ENCODE measurements at regions not wholly inside any gene's neighbourhood (a gene's known extent, or its start where the extent isn't known, plus 50 kb on each side); places are given as distances from the start of the nearest gene placed in this dataset.

GRCh38 chr1:80579055-80579454 is 1221.7 kb upstream of the ADGRL2 start:
- intact Hi-C loops (cut with micrococcal nuclease; ENCODE audit: unreplicated experiment): no loop called here
- Histone ChIP-seq H3K4me1 (ENCODE audit: insufficient read depth, low read length, poor library complexity, severe bottlenecking) (no peaks in the 10 kb centered on the region), H3K4me3 (ENCODE audit: low read depth, low read length, poor library complexity, severe bottlenecking) (no peak overlapping the region), H3K36me3 (ENCODE audit: insufficient read depth, low read length, poor library complexity, severe bottlenecking) (no peaks in the 10 kb centered on the region), H3K27ac (ENCODE audit: low read depth, low read length, poor library complexity, severe bottlenecking) (no peak overlapping the region), H3K9me3 (ENCODE audit: low read depth, low read length, poor library complexity, severe bottlenecking) (peaks cover 5% of the 10 kb centered on the region), H3K27me3 (replicated peaks; ENCODE audit: insufficient read depth, low read depth, low read length, poor library complexity) (no peaks in the 10 kb centered on the region)
- no TSS peak for BruUV-seq (replicated peaks)
- ChIA-PET CTCF (no interaction called here), POLR2A (ENCODE audit: low non-redundant PET) (no interaction called here)
- no peak for TF ChIP-seq EZH2 (IDR thresholded peaks at IDR 0.05; ENCODE audit: borderline replicate concordance, low read depth, low read length, poor library complexity, severe bottlenecking)
- TF ChIP-seq CTCF (conservative IDR thresholded peaks at IDR 0.05; ENCODE audit: low read depth, low read length): no peak
- no peak for DNase-seq (ENCODE audit: low spot score)

DNA sequence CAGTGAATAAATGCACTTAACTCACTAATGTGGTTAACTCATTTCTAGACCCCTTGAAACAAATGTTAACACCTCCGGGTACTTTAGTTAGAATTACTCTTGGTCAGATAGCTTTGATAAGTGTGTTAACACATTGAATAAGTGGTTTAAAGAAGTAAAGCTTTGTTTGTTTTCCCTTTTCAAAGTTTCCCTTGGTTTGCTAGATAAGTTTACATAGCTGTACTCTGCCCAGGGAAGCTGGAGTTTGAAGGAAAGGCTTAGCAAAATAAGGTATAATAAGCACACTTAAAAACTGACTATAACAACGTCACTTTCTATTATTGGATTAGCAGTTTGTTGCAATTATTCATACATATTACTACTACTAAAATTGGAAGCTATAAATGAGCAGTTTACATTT is 1233.9 kb upstream of the ADGRL2 start:
- no peak for DNase-seq (ENCODE audit: low spot score)
- H3K27ac ChIP-seq (ENCODE audit: low read depth, low read length, poor library complexity, severe bottlenecking): no peak overlapping the region
- no TSS peak for BruUV-seq (replicated peaks)
- H3K4me3 ChIP-seq (ENCODE audit: low read depth, low read length, poor library complexity, severe bottlenecking): no peak overlapping the region
- no peaks in the 10 kb centered on the region for H3K27me3 ChIP-seq (replicated peaks; ENCODE audit: insufficient read depth, low read depth, low read length, poor library complexity)
- H3K4me1 ChIP-seq (ENCODE audit: insufficient read depth, low read length, poor library complexity, severe bottlenecking): no peaks in the 10 kb centered on the region
- TF ChIP-seq EZH2 (IDR thresholded peaks at IDR 0.05; ENCODE audit: borderline replicate concordance, low read depth, low read length, poor library complexity, severe bottlenecking) (no peak), CTCF (conservative IDR thresholded peaks at IDR 0.05; ENCODE audit: low read depth, low read length) (no peak)
- H3K36me3 ChIP-seq (ENCODE audit: insufficient read depth, low read length, poor library complexity, severe bottlenecking): no peaks in the 10 kb centered on the region
- POLR2A ChIA-PET (ENCODE audit: low non-redundant PET): no interaction called here
- intact Hi-C loops (cut with micrococcal nuclease; ENCODE audit: unreplicated experiment): no loop called here
- CTCF ChIA-PET: no interaction called here
- no peaks in the 10 kb centered on the region for H3K9me3 ChIP-seq (ENCODE audit: low read depth, low read length, poor library complexity, severe bottlenecking)

- DNase-seq (ENCODE audit: low spot score): no peak
- intact Hi-C loops (cut with micrococcal nuclease; ENCODE audit: unreplicated experiment): no loop called here
- Histone ChIP-seq H3K27me3 (replicated peaks; ENCODE audit: insufficient read depth, low read depth, low read length, poor library complexity) (no peaks in the 10 kb centered on the region), H3K4me3 (ENCODE audit: low read depth, low read length, poor library complexity, severe bottlenecking) (no peak overlapping the region), H3K36me3 (ENCODE audit: insufficient read depth, low read length, poor library complexity, severe bottlenecking) (no peaks in the 10 kb centered on the region), H3K27ac (ENCODE audit: low read depth, low read length, poor library complexity, severe bottlenecking) (no peak overlapping the region), H3K4me1 (ENCODE audit: insufficient read depth, low read length, poor library complexity, severe bottlenecking) (no peaks in the 10 kb centered on the region), H3K9me3 (ENCODE audit: low read depth, low read length, poor library complexity, severe bottlenecking) (no peaks in the 10 kb centered on the region)
- POLR2A ChIA-PET (ENCODE audit: low non-redundant PET): no interaction called here
- TF ChIP-seq CTCF (conservative IDR thresholded peaks at IDR 0.05; ENCODE audit: low read depth, low read length): no peak
- TF ChIP-seq EZH2 (IDR thresholded peaks at IDR 0.05; ENCODE audit: borderline replicate concordance, low read depth, low read length, poor library complexity, severe bottlenecking): no peak
- CTCF ChIA-PET: no interaction called here
- no TSS peak for BruUV-seq (replicated peaks)
Measured at GRCh38 chr1:80566123-80566522, 1234.6 kb upstream of the ADGRL2 start.

Measured in A673 (cell line).